ENCODE measurements at regions not wholly inside any gene's neighbourhood (a gene's known extent, or its start where the extent isn't known, plus 50 kb on each side); places are given as distances from the start of the nearest gene placed in this dataset.

DNA sequence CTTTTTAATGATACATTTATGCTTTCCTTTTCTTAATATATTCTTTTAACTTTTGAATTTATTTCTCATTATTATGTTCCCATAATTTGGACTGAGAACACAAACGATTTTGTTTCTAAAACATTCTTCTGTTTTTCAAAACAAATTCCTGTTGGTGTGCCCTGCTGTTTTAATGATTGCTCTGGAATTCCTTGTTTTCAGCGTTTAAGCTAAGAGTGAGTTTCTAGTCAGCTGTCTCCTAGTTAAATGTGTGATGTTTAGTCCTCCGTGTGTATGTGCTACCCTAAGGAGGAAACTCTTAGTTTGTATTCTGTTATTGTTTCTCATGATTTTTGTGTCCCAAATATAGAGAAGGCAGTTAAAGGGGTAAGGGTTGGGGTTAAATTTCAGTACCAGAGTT is 306.1 kb upstream of the RGS17 start:
- TF ChIP-seq, protein P1, sequence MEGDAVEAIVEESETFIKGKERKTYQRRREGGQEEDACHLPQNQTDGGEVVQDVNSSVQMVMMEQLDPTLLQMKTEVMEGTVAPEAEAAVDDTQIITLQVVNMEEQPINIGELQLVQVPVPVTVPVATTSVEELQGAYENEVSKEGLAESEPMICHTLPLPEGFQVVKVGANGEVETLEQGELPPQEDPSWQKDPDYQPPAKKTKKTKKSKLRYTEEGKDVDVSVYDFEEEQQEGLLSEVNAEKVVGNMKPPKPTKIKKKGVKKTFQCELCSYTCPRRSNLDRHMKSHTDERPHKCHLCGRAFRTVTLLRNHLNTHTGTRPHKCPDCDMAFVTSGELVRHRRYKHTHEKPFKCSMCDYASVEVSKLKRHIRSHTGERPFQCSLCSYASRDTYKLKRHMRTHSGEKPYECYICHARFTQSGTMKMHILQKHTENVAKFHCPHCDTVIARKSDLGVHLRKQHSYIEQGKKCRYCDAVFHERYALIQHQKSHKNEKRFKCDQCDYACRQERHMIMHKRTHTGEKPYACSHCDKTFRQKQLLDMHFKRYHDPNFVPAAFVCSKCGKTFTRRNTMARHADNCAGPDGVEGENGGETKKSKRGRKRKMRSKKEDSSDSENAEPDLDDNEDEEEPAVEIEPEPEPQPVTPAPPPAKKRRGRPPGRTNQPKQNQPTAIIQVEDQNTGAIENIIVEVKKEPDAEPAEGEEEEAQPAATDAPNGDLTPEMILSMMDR (conservative IDR thresholded peaks at IDR 0.05 in 1 of 2, IDR thresholded peaks at IDR 0.05 in 1 of 2; ENCODE audit: low read depth in 1 of 2, low read length in 2 of 2) = no peak
- no peak for TF ChIP-seq EZH2 (IDR thresholded peaks at IDR 0.05; ENCODE audit: low read length, missing control alignments)

Data from fibroblast of lung (primary cell).